ENCODE measurements at regions not wholly inside any gene's neighbourhood (a gene's known extent, or its start where the extent isn't known, plus 50 kb on each side); places are given as distances from the start of the nearest gene placed in this dataset.

GRCh38 chr21:24302400-24302799 lies 1304.9 kb downstream of the MRPL39 start:
- no peak for DNase-seq

GRCh38 chr21:24298040-24298439 lies 1309.2 kb downstream of the MRPL39 start:
- DNase-seq, result no peak

- DNase-seq, result no peak
These were observed 1313.1 kb downstream of the MRPL39 start for GRCh38 chr21:24294171-24294570.

- DNase-seq, result peak; percentile 0 to 3
These were observed 1317.0 kb downstream of the MRPL39 start for GRCh38 chr21:24290151-24290833.

- no peak for DNase-seq
These were observed 1317.7 kb downstream of the MRPL39 start for GRCh38 chr21:24289539-24289938.

- no peak for DNase-seq
These were observed 1326.7 kb downstream of the MRPL39 start for GRCh38 chr21:24280596-24280995.

- no peak for DNase-seq
These were observed 1328.6 kb downstream of the MRPL39 start for GRCh38 chr21:24278711-24279110.

- DNase-seq, result no peak
These were observed 1331.1 kb downstream of the MRPL39 start for GRCh38 chr21:24276204-24276603.

- no peak for DNase-seq
These were observed 1331.7 kb downstream of the MRPL39 start for GRCh38 chr21:24275616-24276015.

- no peak for DNase-seq
These were observed 1334.8 kb downstream of the MRPL39 start for GRCh38 chr21:24272521-24272938.

- no peak for DNase-seq
These were observed 1341.3 kb downstream of the MRPL39 start for GRCh38 chr21:24265987-24266386.

GRCh38 chr21:24260751-24261150 lies 1346.5 kb downstream of the MRPL39 start:
- DNase-seq, result no peak

- DNase-seq, result no peak
These were observed 1348.0 kb downstream of the MRPL39 start for GRCh38 chr21:24259241-24259640.

GRCh38 chr21:24255591-24255990 lies 1351.7 kb downstream of the MRPL39 start:
- no peak for DNase-seq

- DNase-seq, result no peak
These were observed 1381.8 kb downstream of the MRPL39 start for GRCh38 chr21:24225431-24225830.

GRCh38 chr21:24224422-24224821 lies 1382.9 kb downstream of the MRPL39 start:
- no peak for DNase-seq

GRCh38 chr21:24223624-24224023 lies 1383.7 kb downstream of the MRPL39 start:
- no peak for DNase-seq

GRCh38 chr21:24222676-24223075 lies 1384.6 kb downstream of the MRPL39 start:
- no peak for DNase-seq

- DNase-seq, result no peak
These were observed 1386.8 kb downstream of the MRPL39 start for GRCh38 chr21:24220446-24220845.

- DNase-seq, result no peak
These were observed 1390.1 kb downstream of the MRPL39 start for GRCh38 chr21:24217151-24217550.

GRCh38 chr21:24210130-24210529 lies 1397.2 kb downstream of the MRPL39 start:
- DNase-seq, result no peak

- no peak for DNase-seq
These were observed 1398.6 kb downstream of the MRPL39 start for GRCh38 chr21:24208562-24209260.

GRCh38 chr21:24205319-24205718 lies 1402.0 kb downstream of the MRPL39 start:
- no peak for DNase-seq

- no peak for DNase-seq
These were observed 1402.6 kb downstream of the MRPL39 start for GRCh38 chr21:24204641-24205040.

GRCh38 chr21:24200052-24200451 lies 1407.2 kb downstream of the MRPL39 start:
- no peak for DNase-seq
